ENCODE measurements at regions not wholly inside any gene's neighbourhood (a gene's known extent, or its start where the extent isn't known, plus 50 kb on each side); places are given as distances from the start of the nearest gene placed in this dataset.

- no peak for DNase-seq
Observed at GRCh38 chr4:23741681-23742191, 148.1 kb downstream of the PPARGC1A start.

- no peak for DNase-seq
Observed at GRCh38 chr4:23737571-23737970, 152.3 kb downstream of the PPARGC1A start.

GRCh38 chr4:23736466-23736865 is 153.4 kb downstream of the PPARGC1A start:
- no peak for DNase-seq

DNA sequence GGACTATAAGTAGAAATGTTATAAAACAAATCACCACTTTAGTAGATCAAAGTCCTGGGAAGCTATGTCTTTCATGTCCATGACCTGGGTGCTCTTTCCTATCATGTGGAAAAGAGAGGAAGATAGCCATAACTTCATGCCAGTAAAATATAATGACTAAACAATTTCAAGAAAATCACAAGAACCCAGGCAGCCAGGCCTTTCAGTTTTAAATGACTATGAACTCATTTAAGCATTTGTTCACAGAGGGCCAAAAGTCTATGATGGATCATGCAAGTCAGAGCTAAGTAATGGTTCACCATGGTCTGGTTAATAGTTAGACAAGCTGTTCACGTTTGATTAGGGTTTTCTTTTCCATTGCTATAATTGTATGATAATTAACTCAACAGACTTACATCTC is 155.8 kb downstream of the PPARGC1A start:
- DNase-seq, result no peak

DNA sequence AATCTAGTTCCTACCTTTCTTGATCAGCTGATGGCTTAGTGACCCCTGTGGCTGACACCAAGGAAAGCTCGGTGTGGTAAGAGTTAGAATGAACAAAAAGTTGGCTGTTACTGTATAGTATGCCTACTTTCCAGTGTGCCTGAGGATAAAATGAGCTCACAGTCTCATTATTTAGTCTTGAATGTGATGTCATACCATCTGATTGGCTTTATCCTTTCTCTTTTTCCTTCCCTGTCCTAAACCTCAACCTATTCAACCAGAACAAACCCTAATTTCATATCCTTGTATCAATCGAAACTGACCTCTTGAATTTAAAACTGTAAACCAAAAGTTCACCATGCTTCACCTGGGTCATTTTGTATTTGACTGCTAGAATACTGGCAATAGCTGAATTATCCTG is 156.4 kb downstream of the PPARGC1A start:
- DNase-seq, result no peak

GRCh38 chr4:23730998-23731397 is 158.8 kb downstream of the PPARGC1A start:
- no peak for DNase-seq

- no peak for DNase-seq
Observed at GRCh38 chr4:23728971-23729370, 160.9 kb downstream of the PPARGC1A start.

- DNase-seq, result peak in 1 of 3 donors; percentile 93
Observed at GRCh38 chr4:23728393-23728792, 161.5 kb downstream of the PPARGC1A start.

DNA sequence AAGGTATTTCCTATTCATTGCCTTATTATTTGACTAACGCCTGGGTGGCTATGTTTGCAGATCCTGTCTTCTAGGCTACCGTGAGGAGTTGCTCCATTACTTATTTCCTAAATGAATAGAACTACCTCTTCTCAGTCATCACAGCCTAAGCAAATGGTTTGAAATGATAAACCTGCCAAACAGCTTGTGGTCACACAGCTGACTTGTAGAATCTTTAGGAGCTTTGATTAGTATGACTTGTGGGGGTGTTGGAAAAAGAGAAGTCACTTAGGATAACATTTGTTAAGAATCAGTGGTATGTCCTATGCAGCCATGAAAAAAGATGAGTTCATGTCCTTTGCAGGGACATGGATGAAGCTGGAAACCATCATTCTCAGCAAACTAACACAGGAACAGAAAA is 169.3 kb downstream of the PPARGC1A start:
- DNase-seq, result peak in 1 of 3 donors; percentile 14

DNA sequence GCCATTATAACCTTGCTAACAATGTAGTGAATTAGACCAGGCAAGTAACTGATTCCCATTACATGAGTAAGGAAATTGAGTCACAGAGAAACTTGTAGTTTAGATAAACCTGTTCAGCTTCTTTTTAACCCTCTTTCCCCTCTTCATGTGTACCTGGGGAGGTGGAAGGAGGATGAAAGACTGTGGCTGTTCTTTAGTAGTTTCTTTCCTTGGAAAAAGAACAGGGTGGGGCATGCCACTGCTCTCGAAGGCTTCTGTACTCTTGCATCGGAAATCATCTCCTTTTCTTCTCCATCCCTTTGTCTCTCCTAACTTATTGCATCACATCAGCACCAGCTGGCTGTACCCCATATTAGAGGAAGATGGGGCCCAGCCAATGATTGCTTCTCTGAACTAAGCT is 171.4 kb downstream of the PPARGC1A start:
- no peak for DNase-seq

GRCh38 chr4:23717528-23718248 is 172.2 kb downstream of the PPARGC1A start:
- peak in 1 of 3 donors; percentile 5 for DNase-seq

DNA sequence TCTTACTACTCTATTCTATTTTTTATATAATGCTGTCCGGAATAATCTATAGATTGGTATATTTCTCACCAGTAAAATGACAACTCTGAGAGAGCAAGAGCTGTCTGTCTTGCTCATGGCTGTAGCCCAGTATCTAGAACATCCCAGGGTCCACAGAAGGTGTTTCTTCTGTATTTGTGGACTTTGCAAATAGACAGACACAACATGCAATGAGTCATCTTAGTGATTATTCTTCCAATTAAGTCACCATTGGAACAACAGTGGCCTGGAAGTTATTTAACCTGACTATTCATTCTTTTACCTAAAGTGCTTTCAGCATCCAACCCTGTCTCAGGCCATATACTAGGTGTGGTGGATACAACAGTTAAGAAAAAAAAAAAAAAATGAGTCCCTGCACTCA is 179.5 kb downstream of the PPARGC1A start:
- no peak for DNase-seq

- DNase-seq, result no peak
Observed at GRCh38 chr4:23707652-23708026, 182.2 kb downstream of the PPARGC1A start.

DNA sequence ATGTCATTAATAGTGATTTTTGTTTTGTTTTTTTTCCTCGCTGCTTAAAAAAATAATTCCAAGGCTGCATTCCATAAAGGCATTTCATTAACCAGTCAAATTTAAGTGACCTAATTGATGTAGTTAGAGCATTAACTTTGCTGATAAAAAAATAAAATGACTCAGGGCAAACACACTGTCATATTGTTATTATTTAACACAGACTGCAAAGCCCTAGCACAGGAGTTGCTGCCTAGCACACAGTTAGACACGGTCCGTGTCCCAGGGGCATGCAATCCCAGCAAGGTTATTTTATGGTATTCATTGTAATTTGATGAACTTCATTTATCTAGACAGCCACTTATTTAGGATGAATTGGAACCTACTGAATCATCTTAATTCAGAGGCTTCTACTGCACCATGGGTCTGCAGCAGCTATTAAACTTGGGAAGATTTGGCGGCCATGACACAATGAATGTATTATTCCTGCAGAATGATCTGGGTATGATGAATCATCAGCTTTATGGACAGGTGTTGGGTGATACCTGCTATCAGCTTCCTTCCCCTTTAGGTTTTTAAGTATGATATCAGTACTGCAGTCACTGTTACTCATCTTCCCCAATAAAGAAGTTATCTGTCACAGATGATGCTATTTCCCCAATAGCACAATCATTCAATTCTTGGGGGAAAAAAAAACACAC is 182.7 kb downstream of the PPARGC1A start:
- DNase-seq, result no peak

GRCh38 chr4:23700197-23700596 is 189.7 kb downstream of the PPARGC1A start:
- no peak for DNase-seq

DNA sequence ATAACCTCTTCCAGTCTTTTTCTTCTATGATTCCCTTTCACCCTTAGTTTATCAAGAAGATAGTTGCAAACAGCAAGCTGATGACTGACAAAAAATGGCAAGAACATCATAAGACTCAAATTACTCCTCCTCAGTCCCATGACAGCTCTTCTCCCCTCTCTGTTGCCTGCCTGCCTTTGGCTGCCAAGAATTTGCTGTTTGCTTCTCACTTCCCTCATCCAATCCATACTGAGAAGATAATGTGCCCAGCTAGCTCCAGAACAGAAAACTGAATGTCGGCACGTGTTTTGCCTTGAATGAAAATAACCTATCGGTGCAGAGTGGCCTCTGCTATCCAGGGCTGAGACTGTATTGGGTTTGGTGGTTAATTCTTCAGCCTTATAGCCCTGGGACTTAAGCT is 192.1 kb downstream of the PPARGC1A start:
- no peak for DNase-seq

GRCh38 chr4:23697001-23697528 is 192.8 kb downstream of the PPARGC1A start:
- DNase-seq, result no peak

DNA sequence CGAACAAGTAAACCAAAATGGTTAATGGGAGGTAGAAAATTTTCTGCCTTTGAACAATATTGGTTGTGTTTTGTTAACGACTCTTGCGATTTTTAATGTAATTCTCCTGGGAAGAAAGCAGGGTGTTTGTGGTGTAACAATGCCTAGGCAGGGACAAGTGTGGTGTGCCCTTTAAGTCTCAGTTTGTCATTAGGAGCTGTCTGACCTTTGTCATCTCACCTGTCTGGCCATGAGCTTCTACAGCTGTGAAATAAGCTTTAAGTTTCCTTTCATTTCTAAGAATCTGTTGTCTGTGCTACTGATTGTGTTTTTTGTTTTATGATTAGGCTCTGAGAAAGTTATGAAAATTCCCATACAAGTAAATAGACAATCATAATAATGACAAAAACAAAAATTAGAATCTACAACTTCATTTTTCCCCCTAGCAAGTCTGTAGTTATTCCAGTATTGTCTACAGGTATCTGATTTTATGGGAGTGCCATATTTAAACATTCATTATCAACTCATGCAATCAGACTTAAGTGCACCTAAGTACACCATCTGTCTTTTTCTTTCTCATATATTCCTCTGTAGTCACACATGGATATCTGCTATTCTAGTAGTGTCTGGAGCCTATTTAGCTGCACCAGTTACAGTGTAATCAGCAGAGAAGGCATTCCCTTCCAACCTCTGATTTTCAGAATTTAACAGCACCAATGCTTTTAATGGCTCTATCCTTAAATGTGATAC is 203.5 kb downstream of the PPARGC1A start:
- no peak for DNase-seq

- no peak for DNase-seq
Observed at GRCh38 chr4:23685471-23685870, 204.4 kb downstream of the PPARGC1A start.

DNA sequence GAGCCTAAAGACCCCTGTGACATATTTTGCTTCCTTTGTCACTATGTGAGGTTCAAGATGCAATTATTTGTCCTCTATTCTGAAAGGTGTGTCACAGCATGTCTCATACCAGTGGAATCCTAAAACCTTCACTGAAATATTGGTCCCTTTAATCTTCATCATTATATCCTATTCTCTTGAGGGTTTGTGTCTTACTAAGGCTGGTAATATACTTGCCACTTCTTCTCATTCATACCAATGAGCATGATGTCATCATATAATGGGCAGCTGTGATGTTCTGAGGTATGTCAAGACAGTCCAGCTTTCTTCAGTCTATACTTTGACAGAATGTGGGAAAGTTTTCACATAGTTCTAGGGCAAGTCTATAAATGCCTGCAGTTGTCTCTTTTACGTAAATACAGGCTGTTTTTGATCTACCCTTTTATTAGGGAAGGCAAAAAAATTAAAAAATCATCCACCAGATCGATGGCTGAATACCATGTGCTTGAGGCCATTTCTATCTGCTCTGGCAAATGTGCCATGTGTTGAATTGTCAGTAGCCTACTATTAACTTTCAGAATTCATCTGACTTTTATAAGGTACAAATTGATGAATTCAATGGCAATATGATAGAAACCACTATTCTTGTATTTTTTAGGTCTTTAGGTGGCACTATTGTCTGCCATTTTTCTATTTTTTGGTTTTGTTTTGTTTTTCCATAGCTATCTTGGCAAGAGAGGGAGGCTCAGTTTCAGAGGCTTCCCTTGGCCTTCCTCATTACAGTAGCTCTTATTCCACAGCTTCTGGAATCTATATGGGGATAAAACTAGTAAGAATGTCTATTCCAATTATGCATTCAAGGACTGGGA is 209.0 kb downstream of the PPARGC1A start:
- DNase-seq, result peak; percentile 3 to 38 (median 6)

GRCh38 chr4:23674694-23675093 is 215.2 kb downstream of the PPARGC1A start:
- DNase-seq, result no peak

- no peak for DNase-seq
Observed at GRCh38 chr4:23667659-23668058, 222.2 kb downstream of the PPARGC1A start.
